SH-SY5Y (cell line): ENCODE measurements at regions not wholly inside any gene's neighbourhood (a gene's known extent, or its start where the extent isn't known, plus 50 kb on each side); places are given as distances from the start of the nearest gene placed in this dataset.

ENCODE experiments used
- GATA2 ChIP-seq: IDR thresholded peaks from 2 replicates; pipeline ENCODE4 v1.6.1; 2011; ENCODE audit warnings: mild to moderate bottlenecking, low read depth, low read length
- GATA3 ChIP-seq: IDR thresholded peaks from 2 replicates; pipeline ENCODE4 v1.6.1; 2011; ENCODE audit warnings: low read depth, mild to moderate bottlenecking, low read length, moderate library complexity

DNA sequence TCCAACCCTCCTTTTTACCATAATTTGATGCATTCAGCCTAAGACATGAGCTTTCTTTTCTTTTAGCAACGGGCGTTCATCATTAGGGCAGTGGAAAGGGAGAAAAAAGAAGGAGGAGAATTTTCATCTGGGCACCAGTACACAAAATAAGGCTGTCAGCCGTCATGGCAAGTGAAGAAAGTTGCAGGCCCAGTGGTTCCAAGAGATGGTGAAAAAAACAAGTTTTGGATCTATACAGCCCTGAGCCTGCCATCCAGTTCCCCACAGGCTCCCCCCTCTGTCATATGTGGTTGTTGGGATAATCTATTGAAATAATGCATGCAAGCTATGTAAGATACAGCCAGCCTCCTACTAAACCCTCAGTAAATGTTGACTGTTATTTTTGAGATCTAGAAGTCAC is 500.6 kb upstream of the PROK2 start:
- TF ChIP-seq GATA2 (no peak), GATA3 (no peak)
